CD4-positive, alpha-beta T cell treated with Interleukin-6 for 4 hours (primary cell): ENCODE measurements at regions not wholly inside any gene's neighbourhood (a gene's known extent, or its start where the extent isn't known, plus 50 kb on each side); places are given as distances from the start of the nearest gene placed in this dataset.

Experiments
- DNase-seq: peaks from one replicate; pipeline ENCODE4 v3.0.0-alpha.2; 2020; ENCODE audit warnings: mixed read lengths

- no peak for DNase-seq
These were observed 139.0 kb upstream of the GAS1 start for GRCh38 chr9:87086221-87086818.

- no peak for DNase-seq
These were observed 139.9 kb upstream of the GAS1 start for GRCh38 chr9:87087197-87087596.

- DNase-seq, result no peak
These were observed 140.9 kb upstream of the GAS1 start for GRCh38 chr9:87088192-87088591.

GRCh38 chr9:87088621-87089365, 141.5 kb upstream of the GAS1 start:
- DNase-seq, result no peak

GRCh38 chr9:87089506-87089905, 142.2 kb upstream of the GAS1 start:
- no peak for DNase-seq

- no peak for DNase-seq
These were observed 142.6 kb upstream of the GAS1 start for GRCh38 chr9:87089929-87090328.

- DNase-seq, result no peak
These were observed 146.5 kb upstream of the GAS1 start for GRCh38 chr9:87093777-87094176.

GRCh38 chr9:87095951-87096350, 148.6 kb upstream of the GAS1 start:
- no peak for DNase-seq

GRCh38 chr9:87096506-87096905, 149.2 kb upstream of the GAS1 start:
- DNase-seq, result no peak

- no peak for DNase-seq
These were observed 149.9 kb upstream of the GAS1 start for GRCh38 chr9:87097238-87097637.

- DNase-seq, result no peak
These were observed 152.1 kb upstream of the GAS1 start for GRCh38 chr9:87099407-87099806.

GRCh38 chr9:87100001-87100400, 152.7 kb upstream of the GAS1 start:
- no peak for DNase-seq

- no peak for DNase-seq
These were observed 154.8 kb upstream of the GAS1 start for GRCh38 chr9:87102126-87102525.

- no peak for DNase-seq
These were observed 159.8 kb upstream of the GAS1 start for GRCh38 chr9:87107072-87107471.

GRCh38 chr9:87108661-87109060, 161.4 kb upstream of the GAS1 start:
- no peak for DNase-seq

GRCh38 chr9:87109231-87109631, 161.9 kb upstream of the GAS1 start:
- no peak for DNase-seq

GRCh38 chr9:87109851-87110250, 162.5 kb upstream of the GAS1 start:
- DNase-seq, result no peak

GRCh38 chr9:87111010-87111409, 163.7 kb upstream of the GAS1 start:
- DNase-seq, result no peak

- no peak for DNase-seq
These were observed 165.3 kb upstream of the GAS1 start for GRCh38 chr9:87112656-87113055.

GRCh38 chr9:87113874-87114273, 166.6 kb upstream of the GAS1 start:
- DNase-seq, result no peak

- no peak for DNase-seq
These were observed 168.5 kb upstream of the GAS1 start for GRCh38 chr9:87115785-87116184.

GRCh38 chr9:87116492-87116891, 169.2 kb upstream of the GAS1 start:
- no peak for DNase-seq

GRCh38 chr9:87118594-87118993, 171.3 kb upstream of the GAS1 start:
- no peak for DNase-seq

- no peak for DNase-seq
These were observed 172.1 kb upstream of the GAS1 start for GRCh38 chr9:87119328-87119881.

- DNase-seq, result no peak
These were observed 173.3 kb upstream of the GAS1 start for GRCh38 chr9:87120610-87121009.
